ENCODE measurements at regions not wholly inside any gene's neighbourhood (a gene's known extent, or its start where the extent isn't known, plus 50 kb on each side); places are given as distances from the start of the nearest gene placed in this dataset.

DNA sequence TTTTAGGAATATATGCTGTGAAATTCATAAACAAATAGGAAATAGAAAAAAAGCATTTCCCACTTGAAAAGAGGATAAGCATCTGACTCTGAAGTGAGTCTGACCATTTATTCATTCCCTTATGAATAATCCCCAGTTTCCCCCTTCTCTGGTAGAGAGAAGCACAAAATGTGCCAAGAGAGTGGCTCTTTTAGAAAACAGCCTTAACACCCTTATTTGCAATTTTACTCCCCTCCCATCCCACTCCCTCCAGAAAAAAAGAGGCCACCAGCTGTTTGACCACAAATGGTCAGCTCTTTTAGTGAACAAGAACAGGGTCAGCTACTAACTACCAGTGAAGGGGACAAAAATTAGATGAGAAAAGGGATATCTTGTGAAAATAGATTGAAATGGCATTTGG lies 184.5 kb upstream of the ADAMTS9 start:
- TF ChIP-seq, protein P1, sequence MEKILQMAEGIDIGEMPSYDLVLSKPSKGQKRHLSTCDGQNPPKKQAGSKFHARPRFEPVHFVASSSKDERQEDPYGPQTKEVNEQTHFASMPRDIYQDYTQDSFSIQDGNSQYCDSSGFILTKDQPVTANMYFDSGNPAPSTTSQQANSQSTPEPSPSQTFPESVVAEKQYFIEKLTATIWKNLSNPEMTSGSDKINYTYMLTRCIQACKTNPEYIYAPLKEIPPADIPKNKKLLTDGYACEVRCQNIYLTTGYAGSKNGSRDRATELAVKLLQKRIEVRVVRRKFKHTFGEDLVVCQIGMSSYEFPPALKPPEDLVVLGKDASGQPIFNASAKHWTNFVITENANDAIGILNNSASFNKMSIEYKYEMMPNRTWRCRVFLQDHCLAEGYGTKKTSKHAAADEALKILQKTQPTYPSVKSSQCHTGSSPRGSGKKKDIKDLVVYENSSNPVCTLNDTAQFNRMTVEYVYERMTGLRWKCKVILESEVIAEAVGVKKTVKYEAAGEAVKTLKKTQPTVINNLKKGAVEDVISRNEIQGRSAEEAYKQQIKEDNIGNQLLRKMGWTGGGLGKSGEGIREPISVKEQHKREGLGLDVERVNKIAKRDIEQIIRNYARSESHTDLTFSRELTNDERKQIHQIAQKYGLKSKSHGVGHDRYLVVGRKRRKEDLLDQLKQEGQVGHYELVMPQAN (conservative IDR thresholded peaks at IDR 0.05) = no peak
- TF ChIP-seq MTA2 (IDR thresholded peaks at IDR 0.05; ENCODE audit: low read depth) = no peak
- TF ChIP-seq, protein P2, sequence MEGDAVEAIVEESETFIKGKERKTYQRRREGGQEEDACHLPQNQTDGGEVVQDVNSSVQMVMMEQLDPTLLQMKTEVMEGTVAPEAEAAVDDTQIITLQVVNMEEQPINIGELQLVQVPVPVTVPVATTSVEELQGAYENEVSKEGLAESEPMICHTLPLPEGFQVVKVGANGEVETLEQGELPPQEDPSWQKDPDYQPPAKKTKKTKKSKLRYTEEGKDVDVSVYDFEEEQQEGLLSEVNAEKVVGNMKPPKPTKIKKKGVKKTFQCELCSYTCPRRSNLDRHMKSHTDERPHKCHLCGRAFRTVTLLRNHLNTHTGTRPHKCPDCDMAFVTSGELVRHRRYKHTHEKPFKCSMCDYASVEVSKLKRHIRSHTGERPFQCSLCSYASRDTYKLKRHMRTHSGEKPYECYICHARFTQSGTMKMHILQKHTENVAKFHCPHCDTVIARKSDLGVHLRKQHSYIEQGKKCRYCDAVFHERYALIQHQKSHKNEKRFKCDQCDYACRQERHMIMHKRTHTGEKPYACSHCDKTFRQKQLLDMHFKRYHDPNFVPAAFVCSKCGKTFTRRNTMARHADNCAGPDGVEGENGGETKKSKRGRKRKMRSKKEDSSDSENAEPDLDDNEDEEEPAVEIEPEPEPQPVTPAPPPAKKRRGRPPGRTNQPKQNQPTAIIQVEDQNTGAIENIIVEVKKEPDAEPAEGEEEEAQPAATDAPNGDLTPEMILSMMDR (IDR thresholded peaks at IDR 0.05 in 2 of 3, conservative IDR thresholded peaks at IDR 0.05 in 1 of 3; ENCODE audit: control insufficient read depth in 2 of 3, extremely low read depth in 1 of 3, insufficient read depth in 1 of 3, low read depth in 3 of 3, low read length in 3 of 3) = no peak
- TF ChIP-seq NR2C2 (IDR thresholded peaks at IDR 0.05; ENCODE audit: borderline replicate concordance, control insufficient read depth, insufficient read length, low read depth) = no peak
- no peak for TF ChIP-seq TAF1 (IDR thresholded peaks at IDR 0.05; ENCODE audit: borderline replicate concordance, low read depth, low read length)
- no peak for TF ChIP-seq SMC3 (IDR thresholded peaks at IDR 0.05; ENCODE audit: borderline replicate concordance, low read length)
- TF ChIP-seq RCOR1 (conservative IDR thresholded peaks at IDR 0.05; ENCODE audit: low read depth, low read length) = no peak
- TF ChIP-seq, protein P3, sequence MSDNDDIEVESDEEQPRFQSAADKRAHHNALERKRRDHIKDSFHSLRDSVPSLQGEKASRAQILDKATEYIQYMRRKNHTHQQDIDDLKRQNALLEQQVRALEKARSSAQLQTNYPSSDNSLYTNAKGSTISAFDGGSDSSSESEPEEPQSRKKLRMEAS (IDR thresholded peaks at IDR 0.05; ENCODE audit: low read depth, low read length) = no peak
- TF ChIP-seq CEBPB (IDR thresholded peaks at IDR 0.05; ENCODE audit: borderline replicate concordance in 1 of 2, low read depth in 2 of 2, low read length in 2 of 2) = no peak
- TF ChIP-seq, protein P4, sequence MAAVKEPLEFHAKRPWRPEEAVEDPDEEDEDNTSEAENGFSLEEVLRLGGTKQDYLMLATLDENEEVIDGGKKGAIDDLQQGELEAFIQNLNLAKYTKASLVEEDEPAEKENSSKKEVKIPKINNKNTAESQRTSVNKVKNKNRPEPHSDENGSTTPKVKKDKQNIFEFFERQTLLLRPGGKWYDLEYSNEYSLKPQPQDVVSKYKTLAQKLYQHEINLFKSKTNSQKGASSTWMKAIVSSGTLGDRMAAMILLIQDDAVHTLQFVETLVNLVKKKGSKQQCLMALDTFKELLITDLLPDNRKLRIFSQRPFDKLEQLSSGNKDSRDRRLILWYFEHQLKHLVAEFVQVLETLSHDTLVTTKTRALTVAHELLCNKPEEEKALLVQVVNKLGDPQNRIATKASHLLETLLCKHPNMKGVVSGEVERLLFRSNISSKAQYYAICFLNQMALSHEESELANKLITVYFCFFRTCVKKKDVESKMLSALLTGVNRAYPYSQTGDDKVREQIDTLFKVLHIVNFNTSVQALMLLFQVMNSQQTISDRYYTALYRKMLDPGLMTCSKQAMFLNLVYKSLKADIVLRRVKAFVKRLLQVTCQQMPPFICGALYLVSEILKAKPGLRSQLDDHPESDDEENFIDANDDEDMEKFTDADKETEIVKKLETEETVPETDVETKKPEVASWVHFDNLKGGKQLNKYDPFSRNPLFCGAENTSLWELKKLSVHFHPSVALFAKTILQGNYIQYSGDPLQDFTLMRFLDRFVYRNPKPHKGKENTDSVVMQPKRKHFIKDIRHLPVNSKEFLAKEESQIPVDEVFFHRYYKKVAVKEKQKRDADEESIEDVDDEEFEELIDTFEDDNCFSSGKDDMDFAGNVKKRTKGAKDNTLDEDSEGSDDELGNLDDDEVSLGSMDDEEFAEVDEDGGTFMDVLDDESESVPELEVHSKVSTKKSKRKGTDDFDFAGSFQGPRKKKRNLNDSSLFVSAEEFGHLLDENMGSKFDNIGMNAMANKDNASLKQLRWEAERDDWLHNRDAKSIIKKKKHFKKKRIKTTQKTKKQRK (IDR thresholded peaks at IDR 0.05; ENCODE audit: low read depth, low read length) = no peak
- no peak for TF ChIP-seq ATF7 (IDR thresholded peaks at IDR 0.05; ENCODE audit: low read depth)
- TF ChIP-seq RAD51 (IDR thresholded peaks at IDR 0.05) = no peak
- no peak for TF ChIP-seq CBFB (IDR thresholded peaks at IDR 0.05; ENCODE audit: low read depth)

All from GM12878 (cell line).